ENCODE measurements at regions not wholly inside any gene's neighbourhood (a gene's known extent, or its start where the extent isn't known, plus 50 kb on each side); places are given as distances from the start of the nearest gene placed in this dataset.

GRCh38 chr2:201960305-201960704 is 73.3 kb upstream of the FZD7 start:
- no peak for TF ChIP-seq POLR2A (IDR thresholded peaks at IDR 0.05)
- TF ChIP-seq, protein P1, sequence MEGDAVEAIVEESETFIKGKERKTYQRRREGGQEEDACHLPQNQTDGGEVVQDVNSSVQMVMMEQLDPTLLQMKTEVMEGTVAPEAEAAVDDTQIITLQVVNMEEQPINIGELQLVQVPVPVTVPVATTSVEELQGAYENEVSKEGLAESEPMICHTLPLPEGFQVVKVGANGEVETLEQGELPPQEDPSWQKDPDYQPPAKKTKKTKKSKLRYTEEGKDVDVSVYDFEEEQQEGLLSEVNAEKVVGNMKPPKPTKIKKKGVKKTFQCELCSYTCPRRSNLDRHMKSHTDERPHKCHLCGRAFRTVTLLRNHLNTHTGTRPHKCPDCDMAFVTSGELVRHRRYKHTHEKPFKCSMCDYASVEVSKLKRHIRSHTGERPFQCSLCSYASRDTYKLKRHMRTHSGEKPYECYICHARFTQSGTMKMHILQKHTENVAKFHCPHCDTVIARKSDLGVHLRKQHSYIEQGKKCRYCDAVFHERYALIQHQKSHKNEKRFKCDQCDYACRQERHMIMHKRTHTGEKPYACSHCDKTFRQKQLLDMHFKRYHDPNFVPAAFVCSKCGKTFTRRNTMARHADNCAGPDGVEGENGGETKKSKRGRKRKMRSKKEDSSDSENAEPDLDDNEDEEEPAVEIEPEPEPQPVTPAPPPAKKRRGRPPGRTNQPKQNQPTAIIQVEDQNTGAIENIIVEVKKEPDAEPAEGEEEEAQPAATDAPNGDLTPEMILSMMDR (IDR thresholded peaks at IDR 0.05) = no peak
